ENCODE measurements at regions not wholly inside any gene's neighbourhood (a gene's known extent, or its start where the extent isn't known, plus 50 kb on each side); places are given as distances from the start of the nearest gene placed in this dataset.
"Not testable (repeated sequence)": the region's sequence is repeated elsewhere in the genome, so short reads cannot be mapped to it uniquely, and the experiment has no call there.

DNA sequence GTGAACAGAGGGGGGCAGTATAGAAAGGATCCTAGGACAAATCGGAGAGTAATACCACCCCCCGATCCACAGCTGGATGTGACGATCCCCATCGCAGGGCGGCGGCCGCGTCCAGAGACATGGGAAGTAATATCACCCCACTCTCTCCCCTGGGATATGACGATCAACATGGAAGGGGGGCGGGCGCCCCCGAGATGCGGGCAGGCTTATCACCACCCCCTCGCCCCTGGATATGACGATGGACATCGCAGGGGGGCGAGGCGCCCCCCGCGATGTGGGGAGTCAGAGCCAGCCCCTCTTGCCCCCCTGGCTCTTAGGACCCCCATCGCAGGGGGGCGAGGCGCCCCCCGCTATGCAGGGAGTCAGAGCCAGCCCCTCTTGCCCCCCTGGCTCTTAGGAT, 120.4 kb upstream of the OSBPL11 start:
- H3K4me3 ChIP-seq (ENCODE audit: low read length) = no peak overlapping the region
- no peak for DNase-seq (ENCODE audit: low read depth)
- TF ChIP-seq, protein P1, sequence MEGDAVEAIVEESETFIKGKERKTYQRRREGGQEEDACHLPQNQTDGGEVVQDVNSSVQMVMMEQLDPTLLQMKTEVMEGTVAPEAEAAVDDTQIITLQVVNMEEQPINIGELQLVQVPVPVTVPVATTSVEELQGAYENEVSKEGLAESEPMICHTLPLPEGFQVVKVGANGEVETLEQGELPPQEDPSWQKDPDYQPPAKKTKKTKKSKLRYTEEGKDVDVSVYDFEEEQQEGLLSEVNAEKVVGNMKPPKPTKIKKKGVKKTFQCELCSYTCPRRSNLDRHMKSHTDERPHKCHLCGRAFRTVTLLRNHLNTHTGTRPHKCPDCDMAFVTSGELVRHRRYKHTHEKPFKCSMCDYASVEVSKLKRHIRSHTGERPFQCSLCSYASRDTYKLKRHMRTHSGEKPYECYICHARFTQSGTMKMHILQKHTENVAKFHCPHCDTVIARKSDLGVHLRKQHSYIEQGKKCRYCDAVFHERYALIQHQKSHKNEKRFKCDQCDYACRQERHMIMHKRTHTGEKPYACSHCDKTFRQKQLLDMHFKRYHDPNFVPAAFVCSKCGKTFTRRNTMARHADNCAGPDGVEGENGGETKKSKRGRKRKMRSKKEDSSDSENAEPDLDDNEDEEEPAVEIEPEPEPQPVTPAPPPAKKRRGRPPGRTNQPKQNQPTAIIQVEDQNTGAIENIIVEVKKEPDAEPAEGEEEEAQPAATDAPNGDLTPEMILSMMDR (IDR thresholded peaks at IDR 0.05; ENCODE audit: insufficient read depth, low read depth, low read length, missing control alignments) = no peak

DNA sequence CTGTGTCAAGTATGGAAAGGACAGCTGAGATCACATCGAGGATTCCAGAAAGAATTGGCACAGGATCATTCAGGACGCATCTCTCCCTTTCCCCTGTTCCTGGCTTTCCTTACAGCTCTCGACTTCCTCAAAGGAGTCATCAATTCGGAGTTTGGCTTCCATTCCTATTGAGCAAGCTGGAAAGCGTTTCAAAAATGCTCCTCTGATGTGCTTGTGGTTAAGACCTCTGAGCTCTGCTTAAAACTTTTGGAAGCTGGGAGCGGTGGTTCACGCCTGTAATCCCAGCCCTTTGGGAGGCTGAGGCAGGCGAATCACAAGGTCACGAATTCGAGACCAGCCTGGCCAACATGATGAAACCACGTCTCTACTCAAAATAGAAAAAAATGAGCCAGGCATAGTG, 136.9 kb upstream of the OSBPL11 start:
- not testable (repeated sequence) for DNase-seq (ENCODE audit: low read depth); H3K4me3 ChIP-seq (ENCODE audit: low read length)

GRCh38 chr3:125741991-125742718, 146.9 kb upstream of the OSBPL11 start:
- not testable (repeated sequence) for H3K4me3 ChIP-seq (ENCODE audit: low read length)
- peak; percentile 9 for DNase-seq (ENCODE audit: low read depth)

- TF ChIP-seq, protein P1 (IDR thresholded peaks at IDR 0.05; ENCODE audit: insufficient read depth, low read depth, low read length, missing control alignments) = peak; percentile 25
- DNase-seq (ENCODE audit: low read depth) = peak; percentile 66
- H3K4me3 ChIP-seq (ENCODE audit: low read length) = not testable (repeated sequence)
Observed at GRCh38 chr3:125742845-125743244, 147.5 kb upstream of the OSBPL11 start.

- DNase-seq (ENCODE audit: low read depth) = peak; percentile 2
- H3K4me3 ChIP-seq (ENCODE audit: low read length) = not testable (repeated sequence)
Observed at GRCh38 chr3:125757050-125757449, 161.8 kb upstream of the OSBPL11 start.

DNA sequence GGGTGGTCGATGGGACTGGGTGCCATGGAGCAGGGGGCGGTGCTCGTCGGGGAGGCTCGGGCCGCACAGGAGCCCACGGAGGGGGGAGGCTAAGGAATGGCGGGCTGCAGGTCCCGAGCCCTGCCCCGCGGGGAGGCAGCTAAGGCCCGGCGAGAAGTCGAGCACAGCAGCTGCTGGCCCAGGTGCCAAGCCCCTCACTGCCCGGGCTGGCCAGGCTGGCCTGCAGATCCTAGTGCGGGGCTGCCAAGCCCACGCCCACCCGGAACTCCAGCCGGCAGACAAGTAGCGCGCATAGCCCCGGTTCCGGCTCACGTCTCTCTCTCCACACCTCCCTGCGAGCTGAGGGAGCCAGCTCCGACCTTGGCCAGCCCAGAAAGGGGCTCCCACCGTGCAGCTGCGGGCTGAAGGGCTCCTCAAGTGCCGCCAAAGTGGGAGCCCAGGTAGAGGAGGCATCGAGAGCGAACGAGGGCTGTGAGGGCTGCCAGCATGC, 163.4 kb upstream of the OSBPL11 start:
- DNase-seq (ENCODE audit: low read depth); H3K4me3 ChIP-seq (ENCODE audit: low read length): not testable (repeated sequence)

- not testable (repeated sequence) for H3K4me3 ChIP-seq (ENCODE audit: low read length); DNase-seq (ENCODE audit: low read depth)
Observed at GRCh38 chr3:125762601-125763000, 167.3 kb upstream of the OSBPL11 start.

DNA sequence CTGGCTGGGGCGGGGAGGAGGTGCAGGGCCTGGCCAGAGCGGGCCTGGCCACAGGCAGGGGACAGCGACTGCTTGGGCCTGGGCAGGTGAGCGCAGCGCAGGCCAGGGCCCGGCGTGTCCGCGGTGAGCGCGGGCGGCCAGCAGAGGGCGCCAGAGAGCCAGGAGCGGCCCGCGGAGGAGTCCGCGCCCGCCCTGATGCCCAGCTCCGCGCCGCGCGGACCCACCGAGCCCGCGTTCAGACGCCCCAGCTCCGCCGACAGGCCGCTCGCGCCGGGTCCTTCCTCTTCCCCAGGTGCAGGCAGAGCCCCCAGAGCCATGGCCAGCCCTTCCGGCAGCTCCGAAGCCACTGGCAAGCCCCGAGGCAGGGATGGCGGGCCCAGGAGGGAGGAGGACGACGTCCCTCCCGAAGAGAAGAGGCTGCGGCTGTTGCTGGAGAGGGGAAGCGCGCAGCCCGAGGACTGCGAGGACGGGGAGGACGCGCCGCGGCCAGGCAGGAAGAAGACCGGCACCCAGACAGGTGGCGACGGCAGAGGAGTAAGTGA, 171.1 kb upstream of the OSBPL11 start:
- DNase-seq (ENCODE audit: low read depth) = peak; percentile 40
- H3K4me3 ChIP-seq (ENCODE audit: low read length) = peak overlapping the region; percentile 42
- TF ChIP-seq, protein P1 (IDR thresholded peaks at IDR 0.05; ENCODE audit: insufficient read depth, low read depth, low read length, missing control alignments) = peak; percentile 22

- not testable (repeated sequence) for DNase-seq (ENCODE audit: low read depth); H3K4me3 ChIP-seq (ENCODE audit: low read length)
Observed at GRCh38 chr3:125766931-125767330, 171.6 kb upstream of the OSBPL11 start.

- no peak overlapping the region for H3K4me3 ChIP-seq (ENCODE audit: low read length)
- DNase-seq (ENCODE audit: low read depth) = no peak
- TF ChIP-seq, protein P1 (IDR thresholded peaks at IDR 0.05; ENCODE audit: insufficient read depth, low read depth, low read length, missing control alignments) = no peak
Observed at GRCh38 chr3:125767641-125768040, 172.3 kb upstream of the OSBPL11 start.

GRCh38 chr3:125768821-125769220, 173.5 kb upstream of the OSBPL11 start:
- DNase-seq (ENCODE audit: low read depth); H3K4me3 ChIP-seq (ENCODE audit: low read length): not testable (repeated sequence)

DNA sequence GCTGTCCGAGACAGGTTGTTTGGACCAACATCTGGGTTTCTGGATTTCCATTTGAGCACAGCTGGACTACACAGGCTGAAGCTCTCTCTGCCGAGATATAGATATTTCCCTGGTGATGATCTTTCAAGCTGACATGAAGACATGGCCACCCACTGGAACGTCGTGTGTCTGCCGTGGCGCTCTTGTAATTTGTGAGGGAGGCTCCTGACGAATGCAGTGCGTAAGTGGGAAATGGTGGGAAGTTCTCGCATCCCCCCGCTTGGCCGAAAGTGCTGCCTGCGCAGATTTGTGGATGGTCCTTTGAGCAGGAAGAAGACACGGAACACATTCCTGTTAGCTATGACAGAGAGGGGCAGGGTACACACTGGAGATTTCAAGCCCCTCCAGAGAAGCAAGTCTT, 176.2 kb upstream of the OSBPL11 start:
- H3K4me3 ChIP-seq (ENCODE audit: low read length) = not testable (repeated sequence)

DNA sequence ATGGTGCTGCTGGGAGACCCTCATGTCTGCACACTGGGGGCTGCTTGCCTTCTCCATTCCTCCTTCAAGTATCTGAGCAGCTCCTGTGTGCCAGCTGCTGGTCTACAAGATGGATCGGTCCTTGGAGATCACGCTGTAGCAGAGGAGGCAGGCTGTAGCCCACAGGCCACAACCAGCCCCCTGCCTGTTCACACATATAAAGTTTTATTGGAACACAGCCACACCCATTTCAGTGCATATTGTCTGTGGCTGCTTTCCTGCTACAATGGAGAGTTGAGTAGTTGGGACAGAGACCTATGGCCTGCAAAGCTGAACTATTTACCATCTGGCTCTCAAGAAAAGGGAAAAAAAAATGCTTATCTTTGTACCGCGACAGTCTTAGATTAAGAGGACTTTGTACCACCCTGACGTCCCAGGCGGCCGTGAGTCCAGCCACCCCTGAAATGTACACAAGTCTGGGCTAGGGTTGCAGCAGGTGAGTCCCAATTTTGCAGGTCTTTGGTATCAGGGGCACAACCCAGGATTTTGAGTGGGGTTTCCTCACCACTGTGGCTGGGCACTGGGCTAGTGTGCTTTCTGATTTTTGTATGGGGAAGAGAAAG, 179.2 kb upstream of the OSBPL11 start:
- not testable (repeated sequence) for DNase-seq (ENCODE audit: low read depth)

More for the DNA sequence above, 176.2 kb upstream of the OSBPL11 start:
- not testable (repeated sequence) for DNase-seq (ENCODE audit: low read depth)

DNA sequence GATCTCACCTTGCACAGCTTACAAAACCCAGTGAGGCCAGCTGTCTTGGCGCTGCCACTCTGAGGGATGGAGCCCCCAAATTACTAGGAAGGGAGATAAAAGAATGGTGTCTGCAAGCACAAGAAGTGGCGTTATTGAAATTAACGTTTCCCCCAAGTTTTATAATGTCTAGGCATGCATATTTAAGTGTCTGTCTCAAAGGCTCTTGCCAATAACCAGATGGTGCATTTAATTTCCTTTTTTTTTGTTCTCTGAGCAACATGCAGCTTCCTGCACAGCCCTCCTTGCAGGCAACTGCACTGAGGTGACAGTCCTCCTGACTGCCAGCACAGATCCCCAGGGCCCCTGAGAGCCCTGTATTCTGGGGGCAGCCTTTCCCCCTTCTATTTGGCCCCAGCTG, 179.8 kb upstream of the OSBPL11 start:
- DNase-seq (ENCODE audit: low read depth); H3K4me3 ChIP-seq (ENCODE audit: low read length): not testable (repeated sequence)

More for the DNA sequence above, 179.2 kb upstream of the OSBPL11 start:
- not testable (repeated sequence) for H3K4me3 ChIP-seq (ENCODE audit: low read length)

All from epithelial cell of esophagus (primary cell).